HG03354 (cell line): ENCODE measurements at regions not wholly inside any gene's neighbourhood (a gene's known extent, or its start where the extent isn't known, plus 50 kb on each side); places are given as distances from the start of the nearest gene placed in this dataset.
"Not testable (repeated sequence)": the region's sequence is repeated elsewhere in the genome, so short reads cannot be mapped to it uniquely, and the experiment has no call there.

ENCODE experiments used
- ATAC-seq: cut with Tn5 transposase; IDR thresholded peaks from one replicate; pipeline ENCODE4 v1.9.1; 2021; ENCODE audit warnings: mild to moderate bottlenecking; ENCODE audit not compliant: unreplicated experiment, poor library complexity, severe bottlenecking

DNA sequence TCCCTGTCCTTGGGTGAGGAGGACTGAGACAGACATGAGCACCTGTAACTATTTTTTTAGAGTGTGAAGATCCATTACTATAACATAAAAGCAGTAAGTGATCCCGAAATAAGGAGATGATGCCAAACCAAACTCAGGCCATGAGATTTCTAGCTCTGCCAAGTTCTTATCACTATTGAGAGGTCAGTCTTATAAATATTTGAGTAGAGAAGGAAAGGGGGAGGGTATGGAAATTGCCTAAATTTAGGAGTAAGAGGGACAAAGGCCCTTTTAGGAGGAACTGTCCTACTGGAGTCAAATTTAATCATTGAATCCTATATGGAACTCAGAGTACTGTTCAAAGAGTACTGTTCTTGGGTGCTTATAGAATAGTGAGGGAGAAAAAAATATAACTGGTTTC lies 326.9 kb upstream of the NAALADL2 start:
- ATAC-seq: no peak

- ATAC-seq: no peak
Measured at GRCh38 chr3:174532776-174533175, 326.4 kb upstream of the NAALADL2 start.

DNA sequence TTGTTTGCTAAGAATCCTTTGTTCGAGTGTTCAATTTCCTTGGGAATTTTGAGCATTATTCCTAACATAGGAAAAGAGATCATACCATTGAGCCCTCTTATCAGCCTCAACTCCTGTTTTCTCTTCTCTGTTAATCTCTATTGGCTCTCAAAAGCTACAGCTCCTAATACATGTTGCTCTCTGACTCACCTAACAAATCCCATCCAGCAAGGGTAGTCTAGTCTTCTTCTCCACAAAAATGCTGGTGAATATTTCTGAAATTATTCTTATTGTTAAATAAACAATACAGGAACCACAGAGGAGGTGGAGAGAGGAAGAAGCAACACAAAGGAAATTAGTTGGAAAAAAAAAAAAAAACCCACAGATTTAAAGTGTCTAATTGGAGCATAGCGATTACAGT lies 325.8 kb upstream of the NAALADL2 start:
- no peak for ATAC-seq

DNA sequence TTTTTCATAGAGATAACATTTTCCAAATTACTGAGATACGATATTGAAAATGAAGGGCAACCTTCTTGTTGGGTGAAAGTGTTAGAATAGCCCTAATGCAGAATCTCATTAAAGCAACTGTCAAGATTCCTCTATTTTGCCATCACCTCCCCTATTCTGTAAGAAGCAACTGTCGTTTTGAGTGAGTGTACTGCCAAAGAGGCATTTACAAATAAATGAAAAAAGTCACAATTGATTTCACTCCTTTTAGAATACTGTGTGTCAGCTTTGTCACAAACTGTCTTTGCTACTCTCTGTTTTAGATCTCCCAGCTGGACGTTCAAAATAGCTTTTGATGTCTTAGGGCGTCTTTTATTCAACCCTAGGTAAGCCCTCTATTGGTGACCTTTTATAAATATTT lies 322.8 kb upstream of the NAALADL2 start:
- ATAC-seq: no peak

- ATAC-seq: no peak
Measured at GRCh38 chr3:174538151-174538550, 321.0 kb upstream of the NAALADL2 start.

- no peak for ATAC-seq
Measured at GRCh38 chr3:174540116-174540908, 318.8 kb upstream of the NAALADL2 start.

- no peak for ATAC-seq
Measured at GRCh38 chr3:174541708-174542315, 317.3 kb upstream of the NAALADL2 start.

- ATAC-seq: no peak
Measured at GRCh38 chr3:174547801-174548435, 311.2 kb upstream of the NAALADL2 start.

DNA sequence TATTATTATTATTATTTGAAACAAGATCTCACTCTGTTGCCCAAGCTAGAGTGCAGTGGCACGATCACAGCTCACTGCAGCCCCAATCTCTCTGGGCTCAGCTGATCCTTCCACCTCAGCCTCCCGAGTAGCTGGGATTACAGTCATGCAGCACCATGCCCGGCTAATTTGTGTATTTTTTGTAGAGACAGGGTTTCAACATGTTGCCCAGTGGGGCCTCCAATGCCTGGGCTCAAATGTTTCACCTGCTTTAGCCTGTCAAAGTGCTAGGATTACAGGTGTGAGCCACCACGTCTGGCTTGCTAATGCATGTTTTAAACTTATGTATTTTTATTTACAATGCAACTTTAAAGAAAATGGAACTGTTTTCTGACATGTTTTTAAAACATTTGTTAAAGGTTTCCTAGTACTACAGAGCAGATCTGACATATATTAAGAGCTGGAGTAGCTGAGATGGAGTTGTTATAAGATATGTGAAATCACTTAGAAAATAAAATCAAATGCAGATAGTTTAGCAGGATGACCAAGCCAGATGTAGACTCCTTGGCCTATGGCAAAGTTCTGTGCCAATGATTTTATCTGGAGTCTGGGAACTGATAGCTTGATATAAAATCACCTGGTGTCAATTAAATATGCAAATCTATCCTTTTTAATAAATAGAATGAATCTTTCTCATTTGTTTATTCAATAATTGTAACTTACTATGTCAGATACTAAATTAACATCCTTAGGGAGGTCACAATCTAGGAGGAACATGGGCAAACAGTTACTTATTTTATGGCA lies 310.1 kb upstream of the NAALADL2 start:
- ATAC-seq: no peak

DNA sequence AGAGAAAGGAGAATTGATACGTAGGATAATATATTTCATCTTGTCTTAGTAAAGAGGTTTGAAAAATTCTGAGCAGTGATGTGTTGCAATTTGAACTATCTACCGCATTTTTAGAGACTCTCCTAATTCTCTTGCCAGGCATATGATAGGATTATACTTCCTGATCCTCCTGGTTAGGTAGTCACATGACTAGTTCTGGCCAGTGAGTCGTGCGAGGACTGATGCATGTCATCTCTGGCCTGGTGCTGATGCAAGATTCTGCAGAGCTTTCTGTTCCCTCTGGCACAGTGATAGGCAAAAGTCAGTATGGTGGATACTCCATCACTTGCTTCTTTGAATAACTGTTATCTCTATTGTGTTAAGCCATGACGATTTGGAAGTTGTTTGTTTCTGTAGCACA lies 277.6 kb upstream of the NAALADL2 start:
- no peak for ATAC-seq

DNA sequence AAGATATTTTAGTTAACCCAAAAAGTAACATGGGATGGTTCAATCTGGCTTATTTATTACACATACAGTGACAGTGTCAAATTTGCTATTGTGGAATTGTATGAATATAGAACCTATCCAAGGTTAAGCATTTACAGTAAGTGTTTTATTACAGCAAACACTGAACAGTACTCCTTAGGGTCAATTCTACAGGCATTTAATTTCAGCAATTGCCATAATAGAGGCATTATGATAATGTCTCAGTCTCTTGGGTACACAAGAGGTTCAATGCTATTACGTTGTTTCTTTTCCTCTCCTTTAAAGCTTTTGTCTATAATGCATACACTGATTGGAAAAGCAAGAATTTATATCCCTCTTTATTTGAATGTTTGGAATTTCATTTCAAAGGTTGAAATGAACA lies 275.7 kb upstream of the NAALADL2 start:
- ATAC-seq: no peak

GRCh38 chr3:174587137-174587536 lies 272.0 kb upstream of the NAALADL2 start:
- not testable (repeated sequence) for ATAC-seq

- ATAC-seq: no peak
Measured at GRCh38 chr3:174596447-174596982, 262.6 kb upstream of the NAALADL2 start.

DNA sequence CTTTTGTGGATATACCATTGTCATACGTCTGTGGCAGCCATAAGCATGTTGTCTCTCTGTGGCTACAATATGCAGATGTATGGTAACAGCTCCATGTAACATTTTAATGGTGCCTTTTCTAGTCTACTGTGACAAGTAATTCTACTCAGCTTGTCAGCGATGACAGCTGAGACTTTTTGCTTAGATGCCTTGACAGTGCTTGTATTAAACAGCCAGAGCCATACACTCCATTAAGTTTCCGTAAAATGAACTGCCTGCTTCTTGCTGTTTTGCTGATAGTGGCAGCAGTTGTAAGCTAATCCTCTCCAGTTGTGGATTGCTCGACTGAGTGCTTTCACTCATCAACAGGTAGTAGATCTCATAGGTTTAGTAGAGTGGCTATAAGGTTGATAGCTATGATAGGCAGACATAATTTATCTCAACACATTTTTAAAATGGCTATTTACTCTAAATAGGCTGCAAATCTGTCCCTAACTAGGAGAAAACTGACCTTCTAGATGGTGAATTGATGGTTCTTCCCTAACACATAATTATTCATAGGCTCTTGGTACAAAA lies 260.2 kb upstream of the NAALADL2 start:
- ATAC-seq: no peak

- no peak for ATAC-seq
Measured at GRCh38 chr3:174613173-174613572, 246.0 kb upstream of the NAALADL2 start.

GRCh38 chr3:174614036-174614435 lies 245.1 kb upstream of the NAALADL2 start:
- no peak for ATAC-seq

DNA sequence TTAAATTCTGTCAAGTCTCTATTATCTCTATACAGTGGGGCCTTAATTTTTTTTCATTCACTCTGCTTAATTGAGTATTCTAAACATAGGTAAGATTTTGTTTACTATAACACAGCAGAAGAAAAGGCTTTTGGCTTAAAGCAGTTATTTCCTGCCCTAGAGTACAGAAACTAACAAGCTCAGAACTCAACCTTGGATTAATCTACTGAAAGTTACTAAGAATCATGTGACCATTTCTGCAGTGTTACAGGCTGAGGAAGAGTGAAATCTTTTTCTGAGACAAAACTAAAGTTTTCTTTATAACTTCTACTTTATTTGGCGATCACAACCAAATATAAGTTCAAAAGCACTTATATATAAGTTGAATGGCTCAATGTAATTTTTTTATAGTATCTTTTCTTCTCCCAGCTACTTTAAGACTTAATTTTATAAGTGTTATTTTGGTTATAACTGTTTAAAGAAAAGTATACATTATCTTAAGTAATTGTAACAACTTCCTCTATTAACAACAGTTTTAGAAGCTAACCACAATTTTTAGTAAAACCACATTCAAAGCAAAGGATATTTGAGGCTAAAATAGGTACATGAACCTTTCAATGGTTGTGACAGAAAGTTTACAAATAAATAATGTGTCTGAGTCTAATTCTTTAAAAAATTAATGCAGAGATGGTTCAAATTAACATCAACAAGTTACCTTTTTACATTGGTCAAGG lies 240.6 kb upstream of the NAALADL2 start:
- no peak for ATAC-seq

- no peak for ATAC-seq
Measured at GRCh38 chr3:174619239-174619638, 239.9 kb upstream of the NAALADL2 start.

DNA sequence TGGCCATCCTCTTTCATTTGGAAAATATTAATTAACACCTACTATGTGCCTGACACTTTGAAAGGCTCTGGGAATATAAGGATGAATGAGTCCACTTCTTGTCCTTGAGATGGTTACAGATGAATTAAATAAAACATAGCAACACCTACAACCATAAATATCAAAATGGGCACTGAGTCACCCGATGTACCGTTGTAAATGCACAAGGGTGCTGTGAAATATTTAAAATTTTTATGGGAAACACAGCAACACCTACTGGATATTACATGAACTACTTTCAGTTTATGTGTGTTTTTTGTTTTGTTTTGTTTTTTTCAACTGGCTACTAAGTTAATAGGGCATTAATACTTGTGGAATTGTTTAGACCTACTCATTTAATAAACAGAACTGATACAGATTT lies 239.0 kb upstream of the NAALADL2 start:
- no peak for ATAC-seq
